ENCODE measurements at regions not wholly inside any gene's neighbourhood (a gene's known extent, or its start where the extent isn't known, plus 50 kb on each side); places are given as distances from the start of the nearest gene placed in this dataset.

- TF ChIP-seq ZNF331 (CRISPR knock-in tag; IDR thresholded peaks at IDR 0.05; ENCODE audit: low read depth): no peak
- no peak for TF ChIP-seq EZH2 (IDR thresholded peaks at IDR 0.05; ENCODE audit: low read depth, unreplicated experiment)
- TF ChIP-seq CTCF (conservative IDR thresholded peaks at IDR 0.05; ENCODE audit: low read depth in 2 of 2): no peak
- TF ChIP-seq STAT1 (IDR thresholded peaks at IDR 0.05; ENCODE audit: unreplicated experiment): no peak
These were observed 89.7 kb upstream of the KCNA4 start (continued) for GRCh38 chr11:30106222-30107181.

GRCh38 chr11:30107899-30108298 is 91.1 kb upstream of the KCNA4 start:
- Histone ChIP-seq H4K20me1 (replicated peaks; ENCODE audit: insufficient read depth) (no peaks in the 10 kb centered on the region), H3K79me2 (replicated peaks; ENCODE audit: insufficient read depth) (no peaks in the 10 kb centered on the region), H3K4me1 (ENCODE audit: insufficient read depth) (no peaks in the 10 kb centered on the region), H3K36me3 (ENCODE audit: insufficient read depth) (no peaks in the 10 kb centered on the region), H3K9me2 (ENCODE audit: insufficient read depth) (no peaks in the 10 kb centered on the region), H3K27ac (ENCODE audit: low read depth) (no peak overlapping the region), H3F3A (replicated peaks; ENCODE audit: low read depth) (no peaks in the 10 kb centered on the region), H3K4me2 (no peak overlapping the region), H3K27me3 (ENCODE audit: insufficient read depth) (peaks cover 54% of the 10 kb centered on the region), H2AFZ (no peak overlapping the region), H3K4me3 (no peak overlapping the region)
- Mint-ChIP-seq H3K36me3 (ENCODE audit: low read depth) (no peaks in the 10 kb centered on the region), H3K4me3 (no peak overlapping the region), H3K4me1 (no peaks in the 10 kb centered on the region; the same call in 2 of the 3 replicates), H3K9me3 (peaks cover 4% of the 10 kb centered on the region; the same call in 1 of the 3 replicates), H3K27ac (no peak overlapping the region), H3K27me3 (ENCODE audit: insufficient read depth, low read depth, poor library complexity) (peaks cover 31% of the 10 kb centered on the region)
- DNase-seq (ENCODE audit: low spot score): no peak
- no peak for TF ChIP-seq ZNF331 (CRISPR knock-in tag; IDR thresholded peaks at IDR 0.05; ENCODE audit: low read depth)
- TF ChIP-seq EZH2phosphoT487 (IDR thresholded peaks at IDR 0.05; ENCODE audit: unreplicated experiment): no peak
- no peak for TF ChIP-seq POLR2AphosphoS5 (IDR thresholded peaks at IDR 0.05; ENCODE audit: low read depth)
- no peak for ATAC-seq

DNA sequence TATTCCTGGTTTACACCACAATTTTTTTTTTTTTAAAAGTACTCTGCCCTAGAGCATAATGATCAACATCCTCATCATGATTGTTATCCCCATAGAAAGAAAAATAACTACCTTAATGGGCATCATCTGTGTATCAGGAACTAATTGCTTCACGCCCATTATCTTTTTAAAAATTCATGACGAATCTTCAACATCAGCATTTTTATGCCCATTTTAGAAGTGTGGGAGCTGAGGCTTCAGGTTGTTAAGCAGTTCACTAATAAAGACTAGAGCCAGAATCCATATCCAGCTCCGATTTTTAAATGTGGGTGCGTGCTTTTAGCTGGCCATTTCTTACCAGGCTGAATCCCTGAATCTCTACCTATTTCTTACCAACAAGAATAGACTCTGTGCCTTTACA is 92.9 kb upstream of the KCNA4 start:
- Mint-ChIP-seq H3K4me3 (no peak overlapping the region), H3K27me3 (ENCODE audit: insufficient read depth, low read depth, poor library complexity) (peaks cover 39% of the 10 kb centered on the region), H3K4me1 (no peaks in the 10 kb centered on the region; the same call in 2 of the 3 replicates), H3K36me3 (ENCODE audit: low read depth) (no peaks in the 10 kb centered on the region), H3K9me3 (no peaks in the 10 kb centered on the region), H3K27ac (no peak overlapping the region)
- DNase-seq (ENCODE audit: low spot score) (no peak), ATAC-seq (no peak)
- no peaks in the 10 kb centered on the region for H3K79me2 ChIP-seq (replicated peaks; ENCODE audit: insufficient read depth)
- H3K9me2 ChIP-seq (ENCODE audit: insufficient read depth): no peaks in the 10 kb centered on the region
- H3K36me3 ChIP-seq (ENCODE audit: insufficient read depth): no peaks in the 10 kb centered on the region
- no peak overlapping the region for H3K4me3 ChIP-seq
- no peaks in the 10 kb centered on the region for H4K20me1 ChIP-seq (replicated peaks; ENCODE audit: insufficient read depth)
- no peak overlapping the region for H3K4me2 ChIP-seq
- peaks cover 73% of the 10 kb centered on the region for H3K27me3 ChIP-seq (ENCODE audit: insufficient read depth)
- H2AFZ ChIP-seq: no peak overlapping the region
- H3K27ac ChIP-seq (ENCODE audit: low read depth): no peak overlapping the region
- no peaks in the 10 kb centered on the region for H3F3A ChIP-seq (replicated peaks; ENCODE audit: low read depth)
- H3K4me1 ChIP-seq (ENCODE audit: insufficient read depth): no peaks in the 10 kb centered on the region
- TF ChIP-seq ETS1 (IDR thresholded peaks at IDR 0.05) (no peak), CREB1 (CRISPR knock-in tag; IDR thresholded peaks at IDR 0.05; ENCODE audit: low read depth) (no peak), POLR2AphosphoS5 (IDR thresholded peaks at IDR 0.05; ENCODE audit: low read depth) (no peak), STAT1 (IDR thresholded peaks at IDR 0.05; ENCODE audit: unreplicated experiment) (no peak), ZNF114 (CRISPR knock-in tag; IDR thresholded peaks at IDR 0.05) (no peak)
- TF ChIP-seq, protein P1, sequence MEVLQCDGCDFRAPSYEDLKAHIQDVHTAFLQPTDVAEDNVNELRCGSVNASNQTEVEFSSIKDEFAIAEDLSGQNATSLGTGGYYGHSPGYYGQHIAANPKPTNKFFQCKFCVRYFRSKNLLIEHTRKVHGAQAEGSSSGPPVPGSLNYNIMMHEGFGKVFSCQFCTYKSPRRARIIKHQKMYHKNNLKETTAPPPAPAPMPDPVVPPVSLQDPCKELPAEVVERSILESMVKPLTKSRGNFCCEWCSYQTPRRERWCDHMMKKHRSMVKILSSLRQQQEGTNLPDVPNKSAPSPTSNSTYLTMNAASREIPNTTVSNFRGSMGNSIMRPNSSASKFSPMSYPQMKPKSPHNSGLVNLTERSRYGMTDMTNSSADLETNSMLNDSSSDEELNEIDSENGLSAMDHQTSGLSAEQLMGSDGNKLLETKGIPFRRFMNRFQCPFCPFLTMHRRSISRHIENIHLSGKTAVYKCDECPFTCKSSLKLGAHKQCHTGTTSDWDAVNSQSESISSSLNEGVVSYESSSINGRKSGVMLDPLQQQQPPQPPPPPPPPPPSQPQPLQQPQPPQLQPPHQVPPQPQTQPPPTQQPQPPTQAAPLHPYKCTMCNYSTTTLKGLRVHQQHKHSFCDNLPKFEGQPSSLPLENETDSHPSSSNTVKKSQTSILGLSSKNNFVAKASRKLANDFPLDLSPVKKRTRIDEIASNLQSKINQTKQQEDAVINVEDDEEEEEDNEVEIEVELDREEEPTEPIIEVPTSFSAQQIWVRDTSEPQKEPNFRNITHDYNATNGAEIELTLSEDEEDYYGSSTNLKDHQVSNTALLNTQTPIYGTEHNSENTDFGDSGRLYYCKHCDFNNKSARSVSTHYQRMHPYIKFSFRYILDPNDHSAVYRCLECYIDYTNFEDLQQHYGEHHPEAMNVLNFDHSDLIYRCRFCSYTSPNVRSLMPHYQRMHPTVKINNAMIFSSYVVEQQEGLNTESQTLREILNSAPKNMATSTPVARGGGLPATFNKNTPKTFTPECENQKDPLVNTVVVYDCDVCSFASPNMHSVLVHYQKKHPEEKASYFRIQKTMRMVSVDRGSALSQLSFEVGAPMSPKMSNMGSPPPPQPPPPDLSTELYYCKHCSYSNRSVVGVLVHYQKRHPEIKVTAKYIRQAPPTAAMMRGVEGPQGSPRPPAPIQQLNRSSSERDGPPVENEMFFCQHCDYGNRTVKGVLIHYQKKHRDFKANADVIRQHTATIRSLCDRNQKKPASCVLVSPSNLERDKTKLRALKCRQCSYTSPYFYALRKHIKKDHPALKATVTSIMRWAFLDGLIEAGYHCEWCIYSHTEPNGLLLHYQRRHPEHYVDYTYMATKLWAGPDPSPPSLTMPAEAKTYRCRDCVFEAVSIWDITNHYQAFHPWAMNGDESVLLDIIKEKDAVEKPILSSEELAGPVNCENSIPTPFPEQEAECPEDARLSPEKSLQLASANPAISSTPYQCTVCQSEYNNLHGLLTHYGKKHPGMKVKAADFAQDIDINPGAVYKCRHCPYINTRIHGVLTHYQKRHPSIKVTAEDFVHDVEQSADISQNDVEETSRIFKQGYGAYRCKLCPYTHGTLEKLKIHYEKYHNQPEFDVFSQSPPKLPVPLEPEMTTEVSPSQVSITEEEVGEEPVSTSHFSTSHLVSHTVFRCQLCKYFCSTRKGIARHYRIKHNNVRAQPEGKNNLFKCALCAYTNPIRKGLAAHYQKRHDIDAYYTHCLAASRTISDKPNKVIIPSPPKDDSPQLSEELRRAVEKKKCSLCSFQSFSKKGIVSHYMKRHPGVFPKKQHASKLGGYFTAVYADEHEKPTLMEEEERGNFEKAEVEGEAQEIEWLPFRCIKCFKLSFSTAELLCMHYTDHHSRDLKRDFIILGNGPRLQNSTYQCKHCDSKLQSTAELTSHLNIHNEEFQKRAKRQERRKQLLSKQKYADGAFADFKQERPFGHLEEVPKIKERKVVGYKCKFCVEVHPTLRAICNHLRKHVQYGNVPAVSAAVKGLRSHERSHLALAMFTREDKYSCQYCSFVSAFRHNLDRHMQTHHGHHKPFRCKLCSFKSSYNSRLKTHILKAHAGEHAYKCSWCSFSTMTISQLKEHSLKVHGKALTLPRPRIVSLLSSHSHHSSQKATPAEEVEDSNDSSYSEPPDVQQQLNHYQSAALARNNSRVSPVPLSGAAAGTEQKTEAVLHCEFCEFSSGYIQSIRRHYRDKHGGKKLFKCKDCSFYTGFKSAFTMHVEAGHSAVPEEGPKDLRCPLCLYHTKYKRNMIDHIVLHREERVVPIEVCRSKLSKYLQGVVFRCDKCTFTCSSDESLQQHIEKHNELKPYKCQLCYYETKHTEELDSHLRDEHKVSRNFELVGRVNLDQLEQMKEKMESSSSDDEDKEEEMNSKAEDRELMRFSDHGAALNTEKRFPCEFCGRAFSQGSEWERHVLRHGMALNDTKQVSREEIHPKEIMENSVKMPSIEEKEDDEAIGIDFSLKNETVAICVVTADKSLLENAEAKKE (CRISPR knock-in tag; IDR thresholded peaks at IDR 0.05): no peak

Measured in GM23338 (cell line).